ENCODE measurements at regions not wholly inside any gene's neighbourhood (a gene's known extent, or its start where the extent isn't known, plus 50 kb on each side); places are given as distances from the start of the nearest gene placed in this dataset.

DNA sequence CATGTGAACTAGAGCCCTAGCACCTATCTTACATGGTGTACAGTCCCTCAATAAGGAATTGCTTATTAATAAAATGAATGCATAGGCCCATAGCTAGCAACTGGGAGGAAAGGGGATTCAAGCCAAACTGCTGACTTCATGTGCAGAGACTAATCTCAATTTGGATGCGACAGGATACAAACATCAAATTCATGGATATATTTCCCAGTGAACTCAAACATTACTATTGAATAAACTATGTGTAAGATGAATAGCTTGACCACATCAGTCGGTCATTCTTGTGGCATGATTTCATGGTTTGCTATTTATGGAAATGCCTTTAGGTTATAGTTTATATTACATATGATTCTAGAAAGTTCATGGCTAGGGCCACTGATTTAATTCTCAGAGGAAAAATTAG is 268.6 kb upstream of the SLITRK3 start:
- no peak for DNase-seq
- intact Hi-C loops (cut with DNase I, micrococcal nuclease) = no loop called here
- no peak for ATAC-seq

DNA sequence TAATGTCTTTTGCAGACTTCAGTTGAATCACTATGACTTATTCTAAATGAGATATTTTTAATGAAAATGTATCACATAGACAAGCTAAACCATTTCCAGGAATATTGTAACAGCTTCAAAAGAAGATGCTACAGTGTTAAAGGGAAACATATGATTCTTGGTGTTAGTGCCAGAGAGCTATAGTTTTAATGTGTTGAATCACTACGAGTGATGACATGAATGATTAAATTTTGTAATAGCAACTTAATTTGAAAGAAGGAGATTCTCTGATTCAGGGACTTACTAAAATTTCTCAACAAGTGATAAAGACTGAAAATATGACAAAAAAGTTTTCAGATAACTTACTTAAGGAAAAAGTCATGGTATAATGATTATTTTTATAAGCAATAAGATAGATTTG is 267.3 kb upstream of the SLITRK3 start:
- DNase-seq = no peak
- intact Hi-C loops (cut with DNase I, micrococcal nuclease) = no loop called here
- no peak for ATAC-seq

DNA sequence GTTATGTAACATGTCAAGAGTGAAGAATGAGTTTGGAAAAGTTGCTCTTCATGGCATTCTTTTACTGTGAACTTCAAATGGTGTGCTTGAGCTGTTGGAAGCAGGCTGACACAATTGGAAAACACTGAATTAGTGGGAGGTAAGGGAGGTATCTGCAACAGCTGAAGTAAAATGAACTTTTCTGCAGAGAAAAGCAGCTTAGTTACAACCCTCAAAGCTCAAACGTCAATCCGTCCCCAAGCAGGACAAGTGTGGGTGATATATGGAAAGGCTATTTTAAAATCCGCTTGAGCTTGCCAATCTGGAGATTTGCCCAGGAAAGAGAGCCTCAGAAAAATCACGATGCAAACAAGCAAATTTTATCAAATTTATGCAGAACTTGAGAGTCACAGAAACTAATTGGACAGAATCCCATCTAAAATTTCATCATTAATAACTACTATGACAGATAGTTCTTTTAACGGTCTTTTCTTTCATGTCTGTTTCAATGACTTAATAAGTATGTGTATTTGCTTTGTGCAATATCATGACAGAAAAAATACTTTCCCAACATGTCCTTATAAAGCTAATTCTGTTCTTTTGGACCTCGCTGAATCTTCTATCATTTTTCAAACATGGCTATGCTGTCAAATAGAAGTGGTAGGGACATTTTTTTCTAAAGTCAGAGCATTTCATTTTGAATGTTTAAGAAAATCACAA is 266.6 kb upstream of the SLITRK3 start:
- no peak for DNase-seq
- intact Hi-C loops (cut with DNase I, micrococcal nuclease) = no loop called here

DNA sequence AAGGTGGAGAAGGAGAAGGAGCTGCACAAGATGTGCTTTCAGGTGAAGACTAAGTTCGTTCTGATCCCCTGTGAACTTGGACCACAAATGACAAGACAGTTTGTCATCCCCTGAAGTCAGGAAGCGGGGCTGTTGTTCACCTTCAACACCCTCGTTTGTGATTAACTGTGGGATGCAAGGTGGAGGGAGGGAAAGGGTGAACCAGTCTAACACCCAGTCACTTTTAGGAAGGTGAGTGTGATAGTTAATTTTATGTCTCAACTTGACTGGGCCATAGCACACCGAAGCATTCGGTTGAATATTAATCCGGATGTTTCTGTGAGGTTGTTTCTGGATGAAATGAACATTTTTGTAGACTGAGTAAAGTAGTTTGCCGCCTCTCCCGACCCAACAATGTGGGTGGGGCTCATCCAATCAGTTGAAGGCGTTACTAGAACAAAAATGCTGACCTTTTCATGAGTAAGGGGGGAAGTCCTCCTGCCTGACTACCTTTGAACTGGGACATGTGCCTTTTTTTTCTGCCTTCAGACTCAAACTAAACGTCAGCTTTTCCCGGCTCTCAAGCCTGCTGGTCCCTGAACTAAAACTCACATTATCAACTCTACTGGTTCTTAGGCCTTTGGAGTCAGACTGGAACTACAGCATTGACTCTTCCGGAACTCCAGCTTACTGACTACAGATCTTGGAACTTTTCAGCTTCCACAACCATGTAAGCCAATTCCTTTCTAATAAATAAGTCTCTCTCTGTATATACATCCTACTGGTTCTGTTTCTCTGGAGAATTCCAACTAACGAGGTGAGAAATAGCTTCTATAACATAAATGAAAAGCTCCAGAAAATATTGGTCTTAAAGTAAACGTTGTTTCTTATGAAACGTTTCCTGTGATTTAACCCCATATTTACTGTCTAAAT is 264.0 kb upstream of the SLITRK3 start:
- intact Hi-C loops (cut with DNase I, micrococcal nuclease) = no loop called here
- DNase-seq (no peak), ATAC-seq (no peak)

More for the DNA sequence above, 266.6 kb upstream of the SLITRK3 start:
- ATAC-seq = no peak

DNA sequence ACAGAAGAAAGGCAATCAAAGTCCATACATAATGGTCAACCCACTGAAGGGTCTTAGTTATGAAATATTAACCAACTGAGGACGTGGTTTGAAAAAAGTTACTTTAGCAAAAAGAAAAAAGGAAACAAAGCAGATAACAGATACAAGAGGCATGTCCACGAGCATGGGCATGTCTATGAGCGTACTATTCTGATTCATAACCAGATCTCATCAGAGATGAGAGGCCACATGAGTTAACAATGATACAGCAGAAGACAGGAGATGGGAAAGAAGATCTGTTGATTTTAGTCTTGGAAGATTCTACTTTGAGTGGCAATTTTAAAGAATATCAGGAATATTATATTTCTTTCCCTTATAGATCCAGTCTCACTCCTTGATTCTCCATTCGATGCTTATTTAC is 262.9 kb upstream of the SLITRK3 start:
- no peak for ATAC-seq
- intact Hi-C loops (cut with DNase I, micrococcal nuclease) = no loop called here
- DNase-seq = no peak

DNA sequence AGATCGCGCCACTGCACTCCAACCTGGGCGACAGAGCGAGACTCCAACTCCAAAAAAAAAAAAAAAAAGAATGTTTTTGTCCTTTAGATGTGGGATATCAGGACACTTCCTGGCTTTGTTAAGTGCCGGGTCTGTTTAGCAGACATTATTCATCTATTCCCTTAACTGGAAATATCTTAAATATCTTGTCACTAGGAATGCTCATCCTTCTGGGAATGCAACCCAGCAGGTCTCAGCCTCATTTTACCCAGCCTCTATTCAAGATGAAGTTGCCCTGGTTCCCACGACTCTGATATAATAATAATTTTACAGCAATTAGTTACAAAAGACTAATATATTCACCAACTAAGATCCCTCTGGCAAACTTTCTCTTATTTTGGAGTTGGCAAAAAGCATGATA is 260.9 kb upstream of the SLITRK3 start:
- intact Hi-C loops (cut with DNase I, micrococcal nuclease) = no loop called here
- DNase-seq (no peak), ATAC-seq (no peak)

DNA sequence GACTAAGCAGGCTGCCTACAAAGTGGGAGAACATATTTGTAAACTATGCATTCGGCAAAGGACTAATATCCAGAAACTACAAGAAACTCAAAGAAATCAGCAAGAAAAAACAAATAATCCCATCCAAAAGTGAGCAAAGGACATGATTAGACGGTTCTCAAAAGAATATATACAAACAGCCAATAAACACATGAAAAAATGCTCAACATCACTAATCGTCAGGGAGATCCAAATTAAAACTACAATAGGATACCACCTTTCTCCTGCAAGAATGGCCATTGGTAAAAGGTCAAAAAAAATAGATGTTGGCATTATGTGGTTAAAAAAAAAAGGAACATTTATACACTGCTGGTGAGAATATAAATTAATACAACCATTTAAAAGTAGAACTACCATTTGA is 259.6 kb upstream of the SLITRK3 start:
- intact Hi-C loops (cut with DNase I, micrococcal nuclease) = no loop called here
- ATAC-seq = no peak
- no peak for DNase-seq

DNA sequence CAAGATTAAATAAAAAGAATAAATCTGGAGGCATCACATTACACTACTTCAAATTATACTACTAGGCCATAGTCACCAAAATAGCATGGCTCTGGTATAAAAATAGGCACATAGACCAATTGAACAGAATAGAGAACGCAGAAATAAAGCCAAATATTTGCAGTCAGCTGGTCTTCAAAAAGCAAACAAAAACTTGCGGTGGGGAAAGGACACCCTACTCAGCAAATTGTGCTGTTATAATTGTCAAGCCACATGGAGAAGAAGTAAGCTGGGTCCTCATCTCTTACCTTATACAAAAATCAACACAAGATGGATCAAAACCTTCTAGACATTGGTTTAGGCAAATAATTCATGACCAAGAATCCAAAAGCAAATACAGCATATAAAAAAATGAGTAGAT is 259.2 kb upstream of the SLITRK3 start:
- intact Hi-C loops (cut with DNase I, micrococcal nuclease) = no loop called here
- no peak for ATAC-seq
- DNase-seq = no peak

DNA sequence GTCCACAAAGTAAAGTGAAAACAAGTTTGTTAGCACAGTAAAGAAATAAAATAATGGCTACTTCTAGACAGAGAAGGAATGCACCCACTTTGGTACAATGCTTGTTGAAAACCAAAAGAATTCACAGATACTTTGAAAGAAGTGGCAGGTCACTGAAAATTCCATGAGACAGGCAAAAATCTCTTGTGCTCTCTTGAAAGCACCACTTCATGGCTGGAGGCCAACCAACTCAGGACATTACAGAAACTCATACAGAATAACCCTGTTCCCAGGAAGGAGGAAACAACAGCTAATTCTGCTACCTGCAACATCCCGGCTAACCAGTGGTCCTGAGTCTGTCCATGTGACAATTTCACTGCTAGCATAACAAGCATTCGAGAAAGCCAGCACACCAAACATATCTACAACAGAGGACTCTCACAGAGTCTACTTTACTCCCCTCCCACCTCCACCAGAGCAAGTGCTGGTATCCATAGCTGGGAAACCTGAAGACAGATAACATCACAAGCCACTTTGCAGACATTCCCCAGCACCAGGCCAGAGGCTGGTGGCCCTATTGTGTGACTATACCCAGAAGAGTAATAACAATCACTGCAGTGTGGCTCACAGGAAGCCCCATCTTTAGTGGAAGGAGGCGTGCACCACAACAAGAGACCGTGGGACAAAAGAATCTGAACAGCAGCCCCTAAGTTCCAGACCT is 255.3 kb upstream of the SLITRK3 start:
- intact Hi-C loops (cut with DNase I, micrococcal nuclease) = no loop called here
- ATAC-seq = no peak
- DNase-seq = no peak

DNA sequence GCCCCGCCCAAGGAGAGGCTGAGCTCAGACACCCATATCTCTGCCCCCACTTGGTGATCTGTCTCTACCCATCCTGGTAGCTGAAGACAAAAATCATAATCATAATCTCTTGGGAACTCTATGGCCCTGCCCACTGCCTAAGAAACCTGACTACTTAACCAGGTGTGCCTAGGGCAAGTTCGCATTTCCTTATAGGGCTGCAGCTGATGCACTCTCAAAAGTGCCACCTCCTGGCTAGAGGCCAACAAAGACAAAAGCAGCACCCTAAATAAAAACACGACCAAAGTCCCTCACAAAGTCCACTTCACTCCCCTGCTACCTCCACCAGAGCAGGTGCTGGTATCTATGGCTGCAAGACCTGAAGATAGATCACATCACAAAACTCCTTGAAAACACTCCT is 250.4 kb upstream of the SLITRK3 start:
- DNase-seq (no peak), ATAC-seq (no peak)
- intact Hi-C loops (cut with DNase I, micrococcal nuclease) = no loop called here

DNA sequence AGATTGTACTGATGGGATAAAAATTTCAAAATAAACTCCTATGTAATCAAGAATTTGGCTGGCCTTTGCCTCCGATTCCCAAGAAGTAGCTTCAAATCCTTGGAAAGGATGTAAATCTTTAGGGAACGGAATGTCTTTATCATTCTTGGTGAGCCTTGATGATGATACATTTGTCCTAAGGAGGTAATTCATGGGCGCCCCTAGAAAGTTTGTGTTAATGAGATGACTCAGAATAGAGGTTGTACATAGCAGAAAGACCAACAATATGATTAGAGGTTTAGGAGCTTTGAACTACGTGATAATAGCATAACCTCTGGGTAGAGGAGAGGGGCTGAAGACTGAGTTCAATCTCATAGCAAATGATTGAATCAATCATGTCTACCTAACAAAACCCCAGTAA is 248.6 kb upstream of the SLITRK3 start:
- intact Hi-C loops (cut with DNase I, micrococcal nuclease) = no loop called here
- DNase-seq (no peak), ATAC-seq (no peak)

DNA sequence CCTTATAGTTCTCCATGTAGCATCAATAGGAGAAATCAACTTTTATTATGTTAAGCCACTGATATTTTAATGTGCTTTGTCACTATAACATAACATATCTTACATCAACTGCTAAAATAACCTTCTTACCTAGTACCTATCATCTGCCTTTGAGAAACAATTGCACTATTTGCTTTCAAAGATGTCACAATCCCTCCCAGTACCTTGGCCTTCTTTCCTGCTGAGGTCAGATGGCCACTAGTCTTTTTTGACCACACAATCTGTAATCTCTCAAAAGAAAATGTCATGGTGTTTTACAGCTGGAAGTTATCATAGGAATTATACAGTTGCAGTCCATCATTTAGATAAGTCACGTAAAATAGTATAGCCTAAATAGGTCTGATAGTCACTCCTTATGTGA is 247.5 kb upstream of the SLITRK3 start:
- intact Hi-C loops (cut with DNase I, micrococcal nuclease) = no loop called here
- no peak for ATAC-seq
- DNase-seq = no peak

DNA sequence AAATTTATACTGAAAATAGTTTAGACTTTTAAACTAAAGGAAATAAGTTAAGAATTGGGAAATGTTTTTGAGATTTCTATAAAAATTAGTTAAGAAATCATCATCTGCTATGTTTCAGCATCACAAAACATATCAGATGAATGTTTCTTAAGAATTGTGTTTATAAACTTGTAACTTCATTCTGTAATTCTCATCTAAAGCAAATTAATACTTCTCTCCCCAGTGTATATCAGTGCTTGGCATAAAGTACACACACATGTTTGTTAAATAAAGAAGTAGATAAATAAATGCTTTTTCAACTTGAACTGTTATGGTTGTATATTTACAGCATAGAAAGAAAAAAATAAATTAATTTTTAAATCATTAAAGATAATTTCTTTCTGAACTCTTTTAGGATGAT is 245.9 kb upstream of the SLITRK3 start:
- intact Hi-C loops (cut with DNase I, micrococcal nuclease) = no loop called here
- ATAC-seq = no peak

DNA sequence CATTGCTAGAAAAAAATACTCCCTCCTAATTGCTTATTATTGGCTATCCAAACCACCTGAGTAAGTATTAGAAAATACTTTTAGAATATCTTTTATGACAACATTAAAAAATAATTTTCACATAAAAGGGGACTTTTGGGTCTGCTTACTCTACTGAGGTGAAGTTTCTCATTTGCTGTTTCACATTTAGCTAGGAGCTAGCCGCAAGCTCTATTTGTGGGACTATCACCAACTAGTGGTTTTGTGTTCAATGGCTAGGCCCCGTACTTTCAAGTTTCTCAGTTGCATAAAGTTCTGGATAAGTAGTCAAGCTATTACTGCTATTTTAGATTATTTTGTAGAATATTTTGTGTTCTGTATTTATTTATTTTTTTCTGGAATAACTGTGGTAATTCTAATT is 244.2 kb upstream of the SLITRK3 start:
- DNase-seq = no peak
- intact Hi-C loops (cut with DNase I, micrococcal nuclease) = no loop called here
- no peak for ATAC-seq

More for the DNA sequence above, 245.9 kb upstream of the SLITRK3 start:
- no peak for DNase-seq

DNA sequence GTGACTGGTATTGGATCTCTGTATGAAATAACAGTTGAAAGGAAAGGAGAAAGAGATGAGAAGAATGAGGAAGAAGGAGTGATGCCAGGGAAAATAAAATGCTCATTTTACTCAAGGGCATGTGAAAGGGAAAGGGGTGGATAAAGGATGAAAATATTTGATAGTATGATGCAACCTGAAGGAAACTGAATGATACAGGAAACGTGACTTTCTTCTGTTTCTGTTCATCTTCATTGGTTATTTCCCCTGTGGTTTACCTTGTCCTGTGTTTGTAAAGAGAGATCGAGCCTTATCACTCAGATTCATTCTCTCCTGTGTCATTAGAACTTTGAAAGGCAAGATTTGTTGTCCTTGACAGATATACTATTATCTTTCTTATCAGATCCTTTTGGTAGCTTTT is 243.6 kb upstream of the SLITRK3 start:
- intact Hi-C loops (cut with DNase I, micrococcal nuclease) = no loop called here
- ATAC-seq (no peak), DNase-seq (no peak)

DNA sequence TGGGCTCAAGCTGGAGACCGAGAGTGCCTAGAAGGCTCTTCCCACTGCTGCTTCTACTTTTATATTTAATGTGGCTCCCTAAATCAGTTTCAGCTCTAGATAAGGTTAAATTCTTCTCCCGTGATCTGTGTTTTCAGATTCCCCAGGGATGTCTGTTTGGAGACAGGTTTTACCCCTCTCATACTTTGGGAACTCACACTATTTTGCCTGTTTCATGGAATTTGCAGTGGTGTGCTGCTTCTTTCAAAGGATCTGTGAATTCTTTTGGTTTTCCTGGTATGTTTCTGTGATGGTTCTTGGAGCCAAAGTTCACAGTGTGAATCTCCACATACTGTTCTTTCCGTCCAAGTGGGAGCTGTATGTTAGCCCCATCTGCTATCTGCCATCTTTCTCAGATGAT is 238.3 kb upstream of the SLITRK3 start:
- no peak for DNase-seq
- intact Hi-C loops (cut with DNase I, micrococcal nuclease) = no loop called here
- ATAC-seq = no peak

DNA sequence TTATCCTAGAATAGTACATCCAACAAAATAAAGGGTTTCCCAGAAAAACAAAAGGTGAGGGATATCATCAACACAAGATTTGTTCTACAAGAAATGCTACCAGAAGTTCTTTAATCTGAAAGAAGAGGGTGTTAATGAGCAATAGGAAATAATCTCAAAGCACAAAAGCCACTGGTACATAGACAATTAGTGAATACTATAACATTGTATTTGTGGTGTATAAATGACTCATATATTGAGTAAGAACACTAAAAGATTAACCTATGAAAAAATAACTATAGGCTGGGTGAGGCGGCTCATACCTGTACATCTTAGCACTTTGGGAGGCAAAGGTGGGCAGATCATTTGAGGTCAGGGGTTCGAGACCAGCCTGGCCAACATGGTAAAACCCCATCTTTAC is 210.2 kb upstream of the SLITRK3 start:
- DNase-seq (no peak), ATAC-seq (no peak)
- intact Hi-C loops (cut with DNase I, micrococcal nuclease) = no loop called here

DNA sequence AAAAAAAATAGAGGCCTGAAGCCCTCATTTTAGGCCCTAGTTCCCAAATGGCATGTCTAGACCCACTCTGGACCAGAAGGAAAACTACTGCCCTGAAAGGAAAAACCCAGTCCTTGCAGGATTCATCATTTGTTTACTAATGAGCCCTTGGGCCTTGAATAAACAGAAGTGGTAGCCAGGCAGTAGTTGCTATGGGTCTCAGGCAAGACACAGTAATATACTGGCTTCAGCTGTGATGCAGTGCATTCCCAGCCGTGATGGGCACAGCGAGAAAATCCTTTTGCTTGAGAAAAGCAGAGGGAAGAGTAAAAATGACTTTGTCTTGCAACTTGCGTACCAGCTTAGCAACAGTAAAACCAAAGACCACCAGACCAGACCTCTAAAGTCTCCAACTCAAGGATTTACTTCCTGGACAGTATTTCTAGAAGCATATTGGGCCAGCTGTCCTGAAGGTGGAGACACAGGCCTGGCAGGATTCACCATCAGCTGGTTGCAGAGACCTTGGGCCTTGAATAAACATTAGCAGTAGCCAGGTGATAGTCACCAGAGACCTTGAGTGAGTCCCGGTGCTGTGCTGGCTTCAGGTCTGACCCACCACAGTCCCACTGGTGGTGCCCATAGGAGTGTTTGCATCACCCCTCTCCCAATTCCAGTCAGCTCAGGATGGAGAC is 208.3 kb upstream of the SLITRK3 start:
- no peak for ATAC-seq
- DNase-seq = no peak
- intact Hi-C loops (cut with DNase I, micrococcal nuclease) = no loop called here

DNA sequence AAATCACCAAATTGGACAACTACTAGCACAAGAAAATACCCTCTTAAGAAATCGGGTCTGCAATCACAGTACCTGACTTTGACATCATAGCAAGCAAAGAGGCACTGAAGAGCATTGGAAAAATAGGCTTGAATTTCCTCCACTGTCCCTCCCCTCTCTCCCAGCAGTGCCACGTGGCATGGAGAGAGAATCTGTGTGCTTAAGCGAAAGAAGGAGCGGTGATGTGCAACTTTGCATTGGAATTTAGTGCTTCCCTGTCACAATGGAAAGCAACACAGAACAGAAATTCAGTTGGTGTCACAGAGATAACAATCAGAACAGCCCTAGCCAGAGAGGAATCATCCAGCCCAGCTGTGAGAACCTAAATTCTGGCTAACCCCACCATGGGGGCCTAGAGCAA is 207.5 kb upstream of the SLITRK3 start:
- no peak for ATAC-seq
- intact Hi-C loops (cut with DNase I, micrococcal nuclease) = no loop called here
- DNase-seq = no peak
